HG03066 (cell line): ENCODE measurements at regions not wholly inside any gene's neighbourhood (a gene's known extent, or its start where the extent isn't known, plus 50 kb on each side); places are given as distances from the start of the nearest gene placed in this dataset.
"Not testable (repeated sequence)": the region's sequence is repeated elsewhere in the genome, so short reads cannot be mapped to it uniquely, and the experiment has no call there.

Experiments used
- ATAC-seq: cut with Tn5 transposase; IDR thresholded peaks from one replicate; pipeline ENCODE4 v1.9.1; 2021; ENCODE audit warnings: low read depth; ENCODE audit not compliant: unreplicated experiment

GRCh38 chr1:118828038-118828437, 160.1 kb downstream of the TBX15 start:
- no peak for ATAC-seq

- no peak for ATAC-seq
These were observed 160.5 kb downstream of the TBX15 start for GRCh38 chr1:118827636-118828035.

GRCh38 chr1:118827207-118827606, 160.9 kb downstream of the TBX15 start:
- no peak for ATAC-seq

GRCh38 chr1:118826669-118827068, 161.5 kb downstream of the TBX15 start:
- ATAC-seq, result no peak

- ATAC-seq, result no peak
These were observed 162.5 kb downstream of the TBX15 start for GRCh38 chr1:118825619-118826018.

GRCh38 chr1:118821801-118822200, 166.3 kb downstream of the TBX15 start:
- ATAC-seq, result no peak

- ATAC-seq, result no peak
These were observed 167.3 kb downstream of the TBX15 start for GRCh38 chr1:118820864-118821263.

- ATAC-seq, result no peak
These were observed 172.2 kb downstream of the TBX15 start for GRCh38 chr1:118815909-118816308.

- ATAC-seq, result no peak
These were observed 175.6 kb downstream of the TBX15 start for GRCh38 chr1:118812555-118812954.

GRCh38 chr1:118811156-118811555, 177.0 kb downstream of the TBX15 start:
- ATAC-seq, result no peak

- no peak for ATAC-seq
These were observed 178.6 kb downstream of the TBX15 start for GRCh38 chr1:118809586-118809985.

GRCh38 chr1:118803128-118803527, 185.0 kb downstream of the TBX15 start:
- ATAC-seq, result not testable (repeated sequence)

- ATAC-seq, result no peak
These were observed 196.9 kb downstream of the TBX15 start for GRCh38 chr1:118791094-118791691.

GRCh38 chr1:118788463-118788862, 199.7 kb downstream of the TBX15 start:
- ATAC-seq, result no peak

GRCh38 chr1:118786454-118787155, 201.5 kb downstream of the TBX15 start:
- ATAC-seq, result no peak

- ATAC-seq, result no peak
These were observed 202.9 kb downstream of the TBX15 start for GRCh38 chr1:118785246-118785645.

- no peak for ATAC-seq
These were observed 204.9 kb downstream of the TBX15 start for GRCh38 chr1:118783095-118783758.

GRCh38 chr1:118773656-118774055, 214.5 kb downstream of the TBX15 start:
- no peak for ATAC-seq

GRCh38 chr1:118767971-118768370, 220.2 kb downstream of the TBX15 start:
- ATAC-seq, result no peak

- ATAC-seq, result no peak
These were observed 234.2 kb downstream of the TBX15 start for GRCh38 chr1:118753976-118754375.

- ATAC-seq, result no peak
These were observed 237.0 kb downstream of the TBX15 start for GRCh38 chr1:118751166-118751565.

GRCh38 chr1:118744420-118744819, 243.7 kb downstream of the TBX15 start:
- ATAC-seq, result no peak
